ENCODE measurements at regions not wholly inside any gene's neighbourhood (a gene's known extent, or its start where the extent isn't known, plus 50 kb on each side); places are given as distances from the start of the nearest gene placed in this dataset.
A peak's percentile ranks its signal among the peaks of the same experiment; 100 is the strongest.

- DNase-seq (ENCODE audit: low read depth) = peak; percentile 35
- H3K4me3 ChIP-seq (ENCODE audit: low read depth, low read length) = no peak overlapping the region
- TF ChIP-seq CTCF (IDR thresholded peaks at IDR 0.05; ENCODE audit: insufficient read depth, low read depth, low read length) = no peak
Observed at GRCh38 chr4:125837493-125838201, 522.9 kb downstream of the FAT4 start.

- no peak overlapping the region for H3K4me3 ChIP-seq (ENCODE audit: low read depth, low read length)
- no peak for TF ChIP-seq CTCF (IDR thresholded peaks at IDR 0.05; ENCODE audit: insufficient read depth, low read depth, low read length)
- no peak for DNase-seq (ENCODE audit: low read depth)
Observed at GRCh38 chr4:125838202-125838601, 523.4 kb downstream of the FAT4 start.

- DNase-seq (ENCODE audit: low read depth) = no peak
- TF ChIP-seq CTCF (IDR thresholded peaks at IDR 0.05; ENCODE audit: insufficient read depth, low read depth, low read length) = no peak
- H3K4me3 ChIP-seq (ENCODE audit: low read depth, low read length) = no peak overlapping the region
Observed at GRCh38 chr4:125838924-125839323, 524.2 kb downstream of the FAT4 start.

GRCh38 chr4:125843947-125844346 is 529.2 kb downstream of the FAT4 start:
- no peak for TF ChIP-seq CTCF (IDR thresholded peaks at IDR 0.05; ENCODE audit: insufficient read depth, low read depth, low read length)
- H3K4me3 ChIP-seq (ENCODE audit: low read depth, low read length) = no peak overlapping the region
- no peak for DNase-seq (ENCODE audit: low read depth)

GRCh38 chr4:125847518-125847917 is 532.8 kb downstream of the FAT4 start:
- TF ChIP-seq CTCF (IDR thresholded peaks at IDR 0.05; ENCODE audit: insufficient read depth, low read depth, low read length) = no peak
- H3K4me3 ChIP-seq (ENCODE audit: low read depth, low read length) = no peak overlapping the region
- DNase-seq (ENCODE audit: low read depth) = no peak

- TF ChIP-seq CTCF (IDR thresholded peaks at IDR 0.05; ENCODE audit: insufficient read depth, low read depth, low read length) = no peak
- no peak overlapping the region for H3K4me3 ChIP-seq (ENCODE audit: low read depth, low read length)
- DNase-seq (ENCODE audit: low read depth) = peak; percentile 62
Observed at GRCh38 chr4:125849869-125850268, 535.1 kb downstream of the FAT4 start.

Data from fibroblast of villous mesenchyme (primary cell).